Lung microvascular endothelial cell (primary cell): ENCODE measurements at regions not wholly inside any gene's neighbourhood (a gene's known extent, or its start where the extent isn't known, plus 50 kb on each side); places are given as distances from the start of the nearest gene placed in this dataset.

Experiments used
- DNase-seq, 2 donors: peaks; one replicate each; pipeline versions ENCODE4 v3.0.0 to v3.0.0-alpha.2; 2010; ENCODE audit warnings: low read depth in 2 of 2

DNA sequence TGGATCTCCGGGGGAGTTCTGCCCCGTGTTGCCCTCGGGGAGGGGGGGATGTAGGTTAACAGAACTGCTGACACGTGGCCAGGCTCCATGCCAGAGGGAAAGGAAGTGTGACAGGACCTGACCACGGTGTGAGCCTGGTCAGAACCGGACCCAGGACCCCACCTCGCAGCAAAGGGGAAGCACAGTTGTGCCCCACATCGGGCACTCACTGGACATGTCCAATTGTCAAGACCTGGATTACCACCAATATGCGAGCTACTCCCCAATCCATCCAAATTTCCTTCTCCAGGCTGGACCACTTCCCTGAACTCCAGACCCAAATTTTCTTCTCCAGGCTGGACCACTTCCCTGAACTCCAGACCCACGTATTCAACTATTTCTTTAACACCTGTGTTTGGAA is 78.8 kb upstream of the PIWIL1 start:
- DNase-seq: no peak

DNA sequence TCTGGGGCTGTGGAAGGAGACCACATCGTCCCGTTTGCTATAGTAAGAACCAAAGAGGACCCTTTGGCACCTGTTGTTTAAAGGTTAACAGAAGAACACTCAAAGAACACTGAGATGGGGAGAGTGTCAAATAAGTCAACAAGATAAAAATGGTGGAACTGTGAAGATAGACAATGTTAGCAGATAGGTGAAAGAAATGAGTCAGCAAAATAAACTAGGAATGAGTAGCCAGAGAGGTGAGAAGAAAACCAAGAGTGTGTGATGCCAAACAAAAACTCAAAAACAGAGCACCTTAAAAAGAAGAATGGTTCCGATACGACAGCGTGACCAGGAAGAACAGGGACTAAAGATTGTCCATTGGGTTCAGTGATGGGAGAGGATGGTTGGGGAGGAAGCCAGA is 74.7 kb upstream of the PIWIL1 start:
- no peak for DNase-seq

DNA sequence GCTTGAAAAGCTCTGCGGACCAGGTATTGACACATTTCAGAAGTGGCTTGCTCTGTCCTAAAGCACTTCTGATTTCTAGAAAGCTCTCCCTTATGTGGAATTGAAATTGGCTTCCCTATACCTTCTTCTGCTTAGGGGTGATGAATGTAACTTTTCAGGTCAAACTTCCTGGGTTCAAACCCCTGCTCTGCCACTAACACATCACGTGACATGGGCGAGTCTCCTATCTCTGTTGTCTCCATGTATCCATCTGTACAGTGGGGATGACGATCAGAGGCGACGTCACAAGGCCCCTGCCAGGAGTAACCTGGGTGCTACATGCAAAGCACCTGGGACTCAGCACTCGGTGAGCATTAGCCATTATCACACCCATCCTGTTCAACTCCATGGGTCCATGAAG is 73.7 kb upstream of the PIWIL1 start:
- no peak for DNase-seq

DNA sequence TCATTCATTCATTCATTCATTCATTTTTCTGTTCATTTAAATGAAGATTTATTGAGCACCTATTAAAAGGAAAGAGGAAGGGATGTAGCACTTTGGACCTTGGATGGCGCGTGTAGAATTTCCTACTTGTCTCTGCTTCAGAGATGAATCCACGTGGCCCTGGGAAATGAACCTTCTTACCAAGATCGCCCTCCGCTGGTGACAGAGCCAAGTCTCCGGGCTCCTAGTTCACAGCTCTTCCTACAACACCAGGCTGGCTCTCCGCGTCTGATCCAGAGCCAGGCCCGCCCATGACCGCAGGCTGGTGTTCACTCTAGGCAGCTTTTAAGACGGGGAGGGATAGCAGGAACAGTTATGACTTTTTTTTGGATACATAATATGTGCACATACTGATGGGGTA is 70.9 kb upstream of the PIWIL1 start:
- peak in 1 of 2 donors; percentile 2 for DNase-seq

DNA sequence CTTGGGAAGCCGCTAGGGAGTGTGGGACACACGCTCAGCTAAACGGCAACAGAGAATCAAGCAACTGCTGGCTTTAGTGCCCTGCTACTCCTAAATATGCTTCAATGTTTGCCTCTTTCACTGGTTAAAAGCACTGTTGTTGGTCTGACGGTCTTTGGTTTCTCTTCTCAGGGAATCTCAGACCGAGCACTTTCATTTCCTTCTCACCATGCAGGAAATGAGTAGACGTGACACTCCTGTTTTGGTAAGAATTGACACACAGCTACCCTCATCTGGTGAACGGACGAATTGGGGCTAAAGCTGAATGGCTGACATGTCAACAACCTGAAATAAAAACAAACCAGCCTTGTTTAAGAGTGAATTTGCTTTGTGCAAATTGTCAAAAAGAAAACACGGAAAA is 57.5 kb upstream of the PIWIL1 start:
- peak in 1 of 2 donors; percentile 0 for DNase-seq

GRCh38 chr12:130280742-130281141 is 56.9 kb upstream of the PIWIL1 start:
- no peak for DNase-seq

DNA sequence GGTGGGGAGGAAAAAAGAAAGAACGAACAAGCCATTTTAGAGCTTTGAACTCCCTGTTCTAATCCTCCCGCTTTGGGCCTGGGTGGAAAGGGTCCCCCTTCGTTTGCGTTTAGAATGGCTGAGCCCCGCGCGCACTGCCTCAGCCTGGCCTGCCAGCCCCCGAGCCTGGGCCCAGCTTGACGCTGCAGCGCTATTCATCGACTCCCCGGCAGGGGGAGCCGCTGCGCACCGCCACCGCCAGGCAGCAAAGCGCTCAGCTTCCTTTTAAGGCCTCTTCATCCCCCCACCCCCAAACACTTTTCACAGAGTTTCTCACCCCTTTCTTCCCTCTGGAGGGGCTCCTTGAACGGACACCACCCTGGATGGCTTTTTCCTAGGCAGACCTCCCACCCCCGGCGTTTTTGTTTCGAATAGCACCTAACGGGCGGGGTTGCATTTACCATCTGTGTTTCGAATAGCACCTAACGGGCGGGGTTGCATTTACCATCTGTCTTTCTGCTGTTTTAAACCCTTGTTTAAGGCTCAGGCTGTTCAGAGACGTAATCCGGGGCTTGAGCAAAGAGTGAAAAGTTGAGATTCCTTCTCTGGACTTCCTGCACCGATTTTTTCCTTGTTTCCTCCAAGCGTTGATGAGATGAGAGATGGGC is 56.4 kb upstream of the PIWIL1 start:
- DNase-seq: peak in 1 of 2 donors; percentile 14

DNA sequence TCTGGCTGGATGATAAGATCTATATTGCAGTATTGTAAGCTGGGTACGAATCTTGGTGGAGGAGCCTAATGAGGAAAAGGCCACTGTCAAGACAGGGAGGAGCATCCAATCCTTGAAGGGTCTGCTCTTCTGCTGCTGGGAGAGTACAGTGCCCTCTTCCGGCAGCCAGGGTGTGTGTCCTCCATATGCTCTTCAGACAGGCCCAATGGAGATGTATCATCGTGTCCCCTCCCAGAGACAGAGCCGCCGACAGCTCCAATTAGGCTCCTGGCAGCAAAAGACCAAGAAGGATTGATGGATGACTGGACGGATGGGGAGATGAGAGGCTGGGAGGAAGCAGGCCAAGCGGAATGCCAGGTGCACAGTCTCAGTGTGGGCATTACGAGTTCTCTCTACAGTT is 51.6 kb upstream of the PIWIL1 start:
- DNase-seq: no peak

GRCh38 chr12:130286741-130287440 is 50.8 kb upstream of the PIWIL1 start:
- no peak for DNase-seq
